Activated naive CD4-positive, alpha-beta T cell treated with anti-CD3 and anti-CD28 coated beads for 36 hours (primary cell): ENCODE measurements at regions not wholly inside any gene's neighbourhood (a gene's known extent, or its start where the extent isn't known, plus 50 kb on each side); places are given as distances from the start of the nearest gene placed in this dataset.

ENCODE experiments used
- CTCF ChIA-PET: fragments of 350-600 bp; sonication (Branson Sonifier 250); formaldehyde crosslinking; loops from one replicate; lab custom pipeline; 2021; ENCODE audit warnings: antibody characterized with exemption; lab: Charles Lee
- DNase-seq: peaks from one replicate; pipeline ENCODE4 v3.0.0-alpha.2; 2020
- H3K27ac Mint-ChIP-seq: one replicate; pipeline ENCODE4 v1.8.0; 2021; ENCODE audit warnings: mild to moderate bottlenecking, mixed read lengths
- H3K27me3 Mint-ChIP-seq: one replicate; pipeline ENCODE4 v1.8.0; 2021; ENCODE audit warnings: low read depth, mixed read lengths
- H3K36me3 Mint-ChIP-seq: one replicate; pipeline ENCODE4 v1.8.0; 2021; ENCODE audit warnings: low read depth, mixed read lengths
- H3K4me1 Mint-ChIP-seq: one replicate; pipeline ENCODE4 v1.8.0; 2021; ENCODE audit warnings: low read depth, mixed read lengths
- H3K4me3 Mint-ChIP-seq: one replicate; pipeline ENCODE4 v1.8.0; 2021; ENCODE audit warnings: mild to moderate bottlenecking, moderate library complexity, mixed read lengths
- H3K9me3 Mint-ChIP-seq: one replicate; pipeline ENCODE4 v1.8.0; 2021; ENCODE audit warnings: mixed read lengths
- intact Hi-C: fragments of 100-400 bp; cut with micrococcal nuclease; formaldehyde crosslinking; loops from one replicate; pipeline ENCODE4 v1.15.1; 2023

DNA sequence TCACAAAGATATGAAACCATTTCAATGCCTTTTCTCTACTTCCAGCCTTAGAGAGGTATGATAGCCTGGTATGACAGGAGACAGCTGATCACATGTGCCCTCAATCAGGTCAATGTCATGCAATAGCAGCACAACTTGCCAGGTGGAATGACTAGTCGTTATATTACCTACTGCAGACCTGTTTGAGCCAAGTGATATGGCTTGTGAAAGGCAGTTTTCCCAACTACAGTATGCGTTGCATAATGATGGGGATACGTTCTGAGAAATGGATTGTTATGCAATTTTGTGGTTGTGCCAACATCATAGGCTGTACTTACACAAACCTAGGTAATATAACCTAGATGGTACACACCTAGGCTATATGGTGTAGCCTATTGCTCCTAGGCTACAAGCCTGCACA lies 262.8 kb downstream of the ICOS start:
- no peak overlapping the region for H3K4me3 Mint-ChIP-seq
- peaks cover 4% of the 10 kb centered on the region for H3K27me3 Mint-ChIP-seq
- DNase-seq = no peak
- H3K27ac Mint-ChIP-seq = no peak overlapping the region
- CTCF ChIA-PET = interaction anchor here (0.7 kb wide), 1 partner anchor 627 kb away, joined by 4 read pairs; no protein-coding TSS in a partner anchor
- H3K4me1 Mint-ChIP-seq = no peaks in the 10 kb centered on the region
- no peaks in the 10 kb centered on the region for H3K36me3 Mint-ChIP-seq
- H3K9me3 Mint-ChIP-seq = no peaks in the 10 kb centered on the region
- intact Hi-C loops = no loop called here

DNA sequence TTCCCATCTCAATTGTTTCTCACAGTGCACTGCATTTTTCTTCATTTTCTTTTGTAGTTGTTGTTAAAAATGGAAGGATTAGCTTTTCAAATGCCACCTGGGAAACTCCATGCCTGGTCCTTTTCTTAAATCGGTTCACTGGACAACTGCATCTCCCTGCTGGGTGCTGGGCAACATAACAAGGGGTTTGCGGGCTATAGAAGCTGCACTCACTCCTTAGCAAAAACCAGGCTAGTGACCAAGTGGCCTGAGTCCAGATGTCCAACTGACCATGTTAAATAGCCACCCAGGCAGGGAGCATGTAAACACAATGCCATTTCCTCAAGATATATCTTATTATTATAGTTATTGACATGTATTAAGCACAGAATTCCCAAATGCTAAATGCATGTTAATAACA lies 264.9 kb downstream of the ICOS start:
- CTCF ChIA-PET = interaction anchor here (1.1 kb wide), 1 partner anchor 13 kb away, joined by 3 read pairs; no protein-coding TSS in a partner anchor
- intact Hi-C loops = no loop called here
- no peak overlapping the region for H3K27ac Mint-ChIP-seq

DNA sequence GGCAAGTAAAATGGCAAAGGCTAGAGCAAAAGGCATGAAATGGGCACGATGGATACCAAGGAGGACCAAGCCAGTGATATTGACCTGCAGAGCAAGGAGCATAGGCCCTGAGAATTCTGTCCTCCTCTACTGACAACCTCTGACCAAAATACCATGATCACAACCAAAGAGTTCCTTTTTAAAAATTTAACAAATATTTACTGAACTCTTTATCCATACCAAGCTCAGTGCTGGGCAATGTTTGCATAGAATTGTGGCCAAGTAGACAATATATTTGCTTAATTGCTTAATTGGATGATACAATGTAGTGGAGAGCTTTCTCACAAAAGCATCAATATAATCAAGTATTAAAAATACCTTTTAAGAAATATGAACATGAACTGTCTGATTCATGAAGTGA lies 265.7 kb downstream of the ICOS start:
- intact Hi-C loops = no loop called here
- DNase-seq = no peak
- peaks cover 7% of the 10 kb centered on the region for H3K27me3 Mint-ChIP-seq
- no peak overlapping the region for H3K27ac Mint-ChIP-seq
- H3K36me3 Mint-ChIP-seq = no peaks in the 10 kb centered on the region
- H3K9me3 Mint-ChIP-seq = no peaks in the 10 kb centered on the region
- peaks cover 2% of the 10 kb centered on the region for H3K4me1 Mint-ChIP-seq
- H3K4me3 Mint-ChIP-seq = no peak overlapping the region
- CTCF ChIA-PET = interaction anchor here (0.6 kb wide), 1 partner anchor 131 kb away, joined by 3 read pairs; no protein-coding TSS in a partner anchor

More for the DNA sequence above, 264.9 kb downstream of the ICOS start:
- Mint-ChIP-seq H3K27me3 (peaks cover 6% of the 10 kb centered on the region), H3K4me3 (no peak overlapping the region), H3K36me3 (no peaks in the 10 kb centered on the region), H3K9me3 (no peaks in the 10 kb centered on the region), H3K4me1 (peaks cover 2% of the 10 kb centered on the region)
- no peak for DNase-seq

DNA sequence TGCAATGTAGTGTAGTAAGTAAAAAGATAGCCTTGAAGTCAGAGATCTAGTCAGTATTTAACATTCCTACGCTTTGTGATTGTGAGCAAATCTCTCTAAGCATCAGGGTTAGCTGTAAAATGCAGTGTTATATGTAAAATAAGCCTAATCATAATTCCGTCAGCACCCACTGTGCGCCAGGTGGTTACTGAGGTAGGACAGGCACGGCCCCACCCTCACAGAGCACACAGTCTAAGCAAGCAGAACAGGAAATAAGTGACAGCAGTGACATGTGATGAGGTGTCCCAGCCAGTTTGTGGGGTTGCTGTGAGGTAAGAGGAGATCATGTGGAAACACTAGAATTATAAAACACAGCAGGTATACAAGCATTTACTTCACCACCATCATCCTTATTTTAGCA lies 267.1 kb downstream of the ICOS start:
- DNase-seq = no peak
- peaks cover 6% of the 10 kb centered on the region for H3K27me3 Mint-ChIP-seq
- no peaks in the 10 kb centered on the region for H3K9me3 Mint-ChIP-seq
- H3K4me1 Mint-ChIP-seq = peaks cover 2% of the 10 kb centered on the region
- intact Hi-C loops = no loop called here
- no peak overlapping the region for H3K27ac Mint-ChIP-seq
- no peak overlapping the region for H3K4me3 Mint-ChIP-seq
- CTCF ChIA-PET = no interaction called here
- no peaks in the 10 kb centered on the region for H3K36me3 Mint-ChIP-seq

GRCh38 chr2:204205082-204205481 lies 268.5 kb downstream of the ICOS start:
- Mint-ChIP-seq H3K27ac (no peak overlapping the region), H3K36me3 (no peaks in the 10 kb centered on the region), H3K27me3 (peaks cover 6% of the 10 kb centered on the region), H3K4me3 (no peak overlapping the region), H3K9me3 (no peaks in the 10 kb centered on the region), H3K4me1 (peaks cover 2% of the 10 kb centered on the region)
- CTCF ChIA-PET = interaction anchor here (0.7 kb wide), 1 partner anchor 56 kb away, joined by 3 read pairs; no protein-coding TSS in a partner anchor
- no peak for DNase-seq
- intact Hi-C loops = no loop called here

DNA sequence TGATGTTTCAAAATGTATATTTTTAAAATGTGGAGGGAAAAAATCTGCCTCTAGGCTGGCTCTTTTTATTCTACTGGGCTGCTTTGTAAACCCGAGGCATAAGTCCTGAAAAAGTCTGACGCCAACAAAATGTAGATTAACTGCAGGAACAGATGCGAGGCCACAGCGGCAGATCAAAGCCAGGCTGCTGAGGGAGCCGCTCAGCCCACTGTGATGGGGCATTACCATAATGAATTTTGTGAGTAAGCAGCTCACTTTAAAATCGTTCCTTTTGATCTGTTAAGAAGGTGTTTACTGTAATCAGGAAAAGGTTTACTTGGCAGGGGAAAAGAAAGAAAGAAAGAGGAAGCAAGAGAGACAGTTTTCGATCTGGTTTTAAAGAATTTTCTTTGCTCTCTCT lies 269.0 kb downstream of the ICOS start:
- CTCF ChIA-PET = interaction anchor here (0.7 kb wide), 1 partner anchor 55 kb away, joined by 3 read pairs; no protein-coding TSS in a partner anchor

GRCh38 chr2:204207866-204208265 lies 271.3 kb downstream of the ICOS start:
- Mint-ChIP-seq H3K27ac (no peak overlapping the region), H3K36me3 (no peaks in the 10 kb centered on the region), H3K9me3 (no peaks in the 10 kb centered on the region), H3K4me3 (no peak overlapping the region), H3K4me1 (peaks cover 2% of the 10 kb centered on the region), H3K27me3 (peaks cover 6% of the 10 kb centered on the region)
- CTCF ChIA-PET = no interaction called here
- no peak for DNase-seq
- intact Hi-C loops = no loop called here

More for the DNA sequence above, 269.0 kb downstream of the ICOS start:
- Mint-ChIP-seq H3K36me3 (no peaks in the 10 kb centered on the region), H3K4me1 (peaks cover 2% of the 10 kb centered on the region), H3K9me3 (no peaks in the 10 kb centered on the region), H3K27ac (no peak overlapping the region), H3K4me3 (no peak overlapping the region), H3K27me3 (peaks cover 6% of the 10 kb centered on the region)
- intact Hi-C loops = no loop called here
- DNase-seq = peak; percentile 14

DNA sequence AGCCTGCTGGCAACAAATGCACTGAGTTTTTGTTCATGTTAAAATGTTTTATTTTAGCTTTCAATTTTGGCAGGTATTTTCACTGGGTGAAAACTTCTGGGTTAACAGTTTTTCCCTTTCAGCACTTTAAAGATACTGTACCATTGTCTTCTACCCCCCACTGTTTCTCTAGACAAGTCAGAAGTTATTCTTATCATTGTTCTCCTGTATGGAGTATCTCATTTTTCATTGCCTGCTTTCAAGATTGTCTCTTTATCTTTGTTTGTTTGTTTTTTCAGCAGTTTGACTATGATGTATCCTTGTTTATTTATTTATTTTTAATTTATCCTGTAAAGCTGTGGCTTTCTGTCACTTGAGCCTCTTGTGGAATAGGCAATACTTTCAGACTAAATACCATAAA lies 277.0 kb downstream of the ICOS start:
- intact Hi-C loops = no loop called here
- CTCF ChIA-PET = no interaction called here
- DNase-seq = no peak
- peaks cover 8% of the 10 kb centered on the region for H3K9me3 Mint-ChIP-seq
- no peak overlapping the region for H3K27ac Mint-ChIP-seq
- no peaks in the 10 kb centered on the region for H3K4me1 Mint-ChIP-seq
- H3K36me3 Mint-ChIP-seq = no peaks in the 10 kb centered on the region
- no peak overlapping the region for H3K4me3 Mint-ChIP-seq
- H3K27me3 Mint-ChIP-seq = no peaks in the 10 kb centered on the region

DNA sequence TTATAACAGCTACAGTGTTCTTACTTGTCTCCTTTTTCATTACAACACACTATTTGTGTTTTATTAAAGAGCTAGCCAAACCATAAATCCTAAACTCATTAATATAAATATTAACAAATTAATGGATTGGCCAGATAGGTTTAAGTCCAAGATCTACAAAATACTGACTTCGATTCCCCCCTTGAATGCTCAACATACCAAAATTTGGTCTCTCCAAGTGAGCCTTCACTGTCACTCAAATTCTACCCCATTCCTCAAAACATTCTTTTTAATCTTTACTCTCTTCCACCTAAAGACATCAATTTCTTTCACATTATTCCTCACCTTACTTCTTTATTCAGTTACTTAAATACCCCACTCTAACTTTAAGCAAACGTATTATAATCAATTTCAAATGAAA lies 281.5 kb downstream of the ICOS start:
- CTCF ChIA-PET = interaction anchor here (0.6 kb wide), 1 partner anchor 51 kb away, joined by 5 read pairs; no protein-coding TSS in a partner anchor
- DNase-seq = no peak
- no peak overlapping the region for H3K4me3 Mint-ChIP-seq
- peaks cover 8% of the 10 kb centered on the region for H3K9me3 Mint-ChIP-seq
- H3K27me3 Mint-ChIP-seq = no peaks in the 10 kb centered on the region
- intact Hi-C loops = no loop called here
- no peaks in the 10 kb centered on the region for H3K36me3 Mint-ChIP-seq
- H3K4me1 Mint-ChIP-seq = no peaks in the 10 kb centered on the region
- H3K27ac Mint-ChIP-seq = no peak overlapping the region

DNA sequence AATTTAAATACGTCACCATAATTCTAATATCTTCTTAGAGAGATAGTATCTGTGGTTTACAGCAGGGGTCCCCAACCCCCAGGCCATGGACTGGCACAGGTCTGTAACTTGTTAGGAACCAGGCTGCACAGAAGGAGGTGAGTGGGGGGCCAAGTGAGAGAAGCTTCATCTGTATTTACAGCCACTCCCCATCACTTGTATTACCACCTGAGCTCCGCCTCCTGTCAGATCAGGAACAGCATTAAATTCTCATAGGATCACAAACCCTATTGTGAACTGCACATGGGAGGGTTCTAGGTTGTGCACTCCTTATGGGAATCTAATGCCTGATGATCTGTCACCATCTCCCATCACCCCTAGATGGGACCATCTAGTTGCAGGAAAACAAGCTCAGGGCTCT lies 282.6 kb downstream of the ICOS start:
- DNase-seq = no peak
- no peaks in the 10 kb centered on the region for H3K36me3 Mint-ChIP-seq
- H3K9me3 Mint-ChIP-seq = peaks cover 4% of the 10 kb centered on the region
- intact Hi-C loops = no loop called here
- H3K4me3 Mint-ChIP-seq = no peak overlapping the region
- H3K27me3 Mint-ChIP-seq = no peaks in the 10 kb centered on the region
- no peaks in the 10 kb centered on the region for H3K4me1 Mint-ChIP-seq
- H3K27ac Mint-ChIP-seq = no peak overlapping the region
- CTCF ChIA-PET = no interaction called here

GRCh38 chr2:204220896-204221295 lies 284.3 kb downstream of the ICOS start:
- Mint-ChIP-seq H3K36me3 (no peaks in the 10 kb centered on the region), H3K4me3 (no peak overlapping the region), H3K27ac (no peak overlapping the region), H3K4me1 (no peaks in the 10 kb centered on the region), H3K27me3 (no peaks in the 10 kb centered on the region), H3K9me3 (peaks cover 2% of the 10 kb centered on the region)
- intact Hi-C loops = no loop called here
- no peak for DNase-seq
- CTCF ChIA-PET = no interaction called here

DNA sequence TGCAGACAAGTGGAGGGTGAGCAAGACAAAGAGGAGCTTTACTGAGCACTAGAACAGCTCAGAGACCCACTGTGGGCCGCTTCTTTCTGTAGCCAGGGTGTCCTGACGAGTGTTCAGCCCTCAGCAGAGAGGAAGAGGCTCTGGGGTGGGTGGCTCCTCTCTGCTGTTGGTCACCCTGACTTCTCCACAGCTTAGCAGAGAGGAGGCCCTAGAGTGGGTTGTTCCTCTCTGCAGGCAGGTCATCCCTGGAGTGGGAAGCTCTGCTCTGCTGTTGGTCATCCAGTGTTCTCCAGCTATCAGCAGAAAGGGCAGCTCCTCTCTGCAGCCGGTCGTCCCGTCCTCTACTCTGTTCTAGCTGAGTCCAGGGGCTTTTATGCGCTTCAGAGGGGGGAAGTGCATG lies 286.5 kb downstream of the ICOS start:
- no peak overlapping the region for H3K4me3 Mint-ChIP-seq
- H3K27ac Mint-ChIP-seq = no peak overlapping the region
- H3K4me1 Mint-ChIP-seq = no peaks in the 10 kb centered on the region
- H3K27me3 Mint-ChIP-seq = peaks cover 9% of the 10 kb centered on the region
- no peak for DNase-seq
- peaks cover 2% of the 10 kb centered on the region for H3K9me3 Mint-ChIP-seq
- CTCF ChIA-PET = interaction anchor here (0.6 to 1.5 kb wide), 2 partner anchors 38 to 992 kb away, joined by 4 read pairs; no protein-coding TSS in a partner anchor
- intact Hi-C loops = no loop called here
- H3K36me3 Mint-ChIP-seq = no peaks in the 10 kb centered on the region

GRCh38 chr2:204223544-204223943 lies 287.0 kb downstream of the ICOS start:
- CTCF ChIA-PET = interaction anchor here (1.5 kb wide), 1 partner anchor 37 kb away, joined by 4 read pairs; no protein-coding TSS in a partner anchor

More at GRCh38 chr2:204223544-204223943, 287.0 kb downstream of the ICOS start:
- Mint-ChIP-seq H3K27ac (no peak overlapping the region), H3K36me3 (no peaks in the 10 kb centered on the region), H3K4me3 (no peak overlapping the region), H3K9me3 (no peaks in the 10 kb centered on the region), H3K27me3 (peaks cover 11% of the 10 kb centered on the region), H3K4me1 (no peaks in the 10 kb centered on the region)
- no peak for DNase-seq
- intact Hi-C loops = no loop called here
